T-helper 17 cell (primary cell): ENCODE measurements at regions not wholly inside any gene's neighbourhood (a gene's known extent, or its start where the extent isn't known, plus 50 kb on each side); places are given as distances from the start of the nearest gene placed in this dataset.

Experiments used
- ATAC-seq: fragments of 150-1000 bp; cut with Tn5 transposase; 2 replicates; pipeline ENCODE4 v1.10.0; 2021; ENCODE audit warnings: mild to moderate bottlenecking, moderate library complexity
- DNase-seq, 3 donors: peaks; one replicate each; pipeline versions ENCODE4 v3.0.0 to v3.0.0-alpha.2; 2020 to 2021
- H3K9me3 ChIP-seq: one replicate; pipeline ENCODE4 v1.7.0; 2013; ENCODE audit warnings: low read length, mild to moderate bottlenecking; ENCODE audit not compliant: control insufficient read depth, poor library complexity, severe bottlenecking
- H3K27ac Mint-ChIP-seq: one replicate; pipeline ENCODE4 v1.8.0; 2022; ENCODE audit warnings: mild to moderate bottlenecking, moderate library complexity, mixed read lengths
- H3K27me3 Mint-ChIP-seq: one replicate; pipeline ENCODE4 v1.8.0; 2022; ENCODE audit warnings: mixed read lengths
- H3K36me3 Mint-ChIP-seq: one replicate; pipeline ENCODE4 v1.8.0; 2022; ENCODE audit warnings: low read depth, mixed read lengths
- H3K4me1 Mint-ChIP-seq: one replicate; pipeline ENCODE4 v1.8.0; 2022; ENCODE audit warnings: mild to moderate bottlenecking, mixed read lengths
- H3K4me3 Mint-ChIP-seq: one replicate; pipeline ENCODE4 v1.8.0; 2022; ENCODE audit warnings: mild to moderate bottlenecking, moderate library complexity, mixed read lengths

GRCh38 chr9:31334837-31335528, 1049.5 kb upstream of the ACO1 start:
- H3K4me3 Mint-ChIP-seq = no peak overlapping the region
- H3K27me3 Mint-ChIP-seq = no peaks in the 10 kb centered on the region
- no peak for ATAC-seq
- H3K9me3 ChIP-seq = no peaks in the 10 kb centered on the region
- peak overlapping the region; percentile 10 for H3K27ac Mint-ChIP-seq
- peaks cover 4% of the 10 kb centered on the region for H3K4me1 Mint-ChIP-seq
- H3K36me3 Mint-ChIP-seq = peaks cover 3% of the 10 kb centered on the region
- no peak for DNase-seq

GRCh38 chr9:31335529-31336234, 1048.8 kb upstream of the ACO1 start:
- DNase-seq (no peak), ATAC-seq (peak; percentile 35)
- peaks cover 3% of the 10 kb centered on the region for H3K36me3 Mint-ChIP-seq
- no peaks in the 10 kb centered on the region for H3K9me3 ChIP-seq
- peaks cover 4% of the 10 kb centered on the region for H3K4me1 Mint-ChIP-seq
- H3K27ac Mint-ChIP-seq = peak overlapping the region; percentile 10
- H3K27me3 Mint-ChIP-seq = no peaks in the 10 kb centered on the region
- H3K4me3 Mint-ChIP-seq = peak overlapping the region; percentile 37

DNA sequence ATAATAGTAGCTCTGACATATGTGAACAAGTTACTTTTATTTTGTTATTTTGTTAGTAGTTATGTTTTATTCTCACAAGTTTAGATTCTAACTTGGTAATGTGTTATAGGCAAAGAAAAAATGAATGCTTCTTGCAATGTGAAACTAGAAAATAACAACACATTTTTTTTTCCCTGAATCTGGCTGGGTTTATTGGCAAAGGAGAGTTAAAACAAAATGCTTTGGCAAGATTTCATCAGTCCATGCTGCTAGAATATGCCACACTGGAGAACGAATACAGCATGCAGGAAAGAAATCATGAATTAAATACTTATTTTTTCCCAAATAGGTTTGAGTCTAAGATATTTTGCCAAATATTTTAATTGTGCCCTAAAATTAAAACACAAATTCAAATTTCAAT, 1048.1 kb upstream of the ACO1 start:
- ATAC-seq (no peak), DNase-seq (no peak)
- peaks cover 4% of the 10 kb centered on the region for H3K4me1 Mint-ChIP-seq
- peaks cover 3% of the 10 kb centered on the region for H3K36me3 Mint-ChIP-seq
- H3K27ac Mint-ChIP-seq = peak overlapping the region; percentile 10
- H3K9me3 ChIP-seq = no peaks in the 10 kb centered on the region
- H3K27me3 Mint-ChIP-seq = no peaks in the 10 kb centered on the region
- H3K4me3 Mint-ChIP-seq = no peak overlapping the region

- H3K4me3 Mint-ChIP-seq = no peak overlapping the region
- peak overlapping the region; percentile 10 for H3K27ac Mint-ChIP-seq
These were observed 1047.6 kb upstream of the ACO1 start for GRCh38 chr9:31336841-31337240.

GRCh38 chr9:31347082-31347617, 1037.3 kb upstream of the ACO1 start:
- H3K27me3 Mint-ChIP-seq = no peaks in the 10 kb centered on the region
- ATAC-seq = peak; percentile 99
- H3K4me1 Mint-ChIP-seq = peaks cover 19% of the 10 kb centered on the region

More at GRCh38 chr9:31336841-31337240, 1047.6 kb upstream of the ACO1 start:
- DNase-seq (no peak), ATAC-seq (no peak)
- H3K9me3 ChIP-seq = no peaks in the 10 kb centered on the region
- Mint-ChIP-seq H3K4me1 (peaks cover 4% of the 10 kb centered on the region), H3K27me3 (no peaks in the 10 kb centered on the region), H3K36me3 (peaks cover 3% of the 10 kb centered on the region)

DNA sequence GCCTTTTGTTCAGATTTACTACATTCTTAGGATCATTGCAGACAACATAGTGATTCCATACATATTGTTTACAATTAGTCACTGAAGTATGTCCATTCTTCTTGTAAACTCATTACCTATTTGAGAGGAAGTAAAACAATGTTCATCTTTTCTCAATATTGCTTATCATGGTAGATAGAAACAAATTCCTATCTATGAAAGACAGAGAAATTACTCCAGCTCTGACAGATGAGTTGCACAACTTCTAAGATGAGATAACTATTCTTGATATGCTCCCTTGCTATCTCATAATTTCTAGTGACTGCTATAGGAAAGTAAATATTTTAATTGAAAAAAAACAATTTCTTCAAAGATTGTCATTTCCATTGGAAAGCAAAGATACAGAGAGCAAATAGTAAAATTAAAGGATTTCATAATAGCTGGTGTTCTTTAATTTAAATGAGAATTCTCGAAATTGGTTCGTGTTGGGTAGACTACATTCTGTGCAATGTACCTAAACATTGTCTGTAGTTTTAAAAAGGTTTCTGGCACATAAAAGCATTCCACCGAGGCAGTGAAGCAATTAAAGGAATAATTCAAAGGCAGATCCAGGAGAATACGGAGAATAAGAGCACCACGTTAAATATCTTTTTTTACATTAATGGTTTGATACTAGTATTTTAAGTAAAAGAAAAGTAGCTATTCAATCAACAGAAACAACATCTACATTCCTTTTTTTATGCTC, 1029.1 kb upstream of the ACO1 start:
- H3K9me3 ChIP-seq = no peaks in the 10 kb centered on the region
- H3K27ac Mint-ChIP-seq = no peak overlapping the region
- DNase-seq (no peak), ATAC-seq (no peak)
- H3K36me3 Mint-ChIP-seq = no peaks in the 10 kb centered on the region
- H3K4me3 Mint-ChIP-seq = no peak overlapping the region
- H3K4me1 Mint-ChIP-seq = peaks cover 2% of the 10 kb centered on the region
- H3K27me3 Mint-ChIP-seq = no peaks in the 10 kb centered on the region

More at GRCh38 chr9:31347082-31347617, 1037.3 kb upstream of the ACO1 start:
- no peak for DNase-seq
- Mint-ChIP-seq H3K4me3 (peak overlapping the region; percentile 81), H3K36me3 (peaks cover 2% of the 10 kb centered on the region), H3K27ac (peak overlapping the region; percentile 99)
- H3K9me3 ChIP-seq = no peaks in the 10 kb centered on the region

- Mint-ChIP-seq H3K4me1 (peaks cover 2% of the 10 kb centered on the region), H3K4me3 (no peak overlapping the region), H3K27me3 (no peaks in the 10 kb centered on the region), H3K36me3 (no peaks in the 10 kb centered on the region), H3K27ac (no peak overlapping the region)
- DNase-seq (no peak), ATAC-seq (no peak)
- no peaks in the 10 kb centered on the region for H3K9me3 ChIP-seq
These were observed 1028.5 kb upstream of the ACO1 start for GRCh38 chr9:31355965-31356364.

GRCh38 chr9:31359071-31359470, 1025.4 kb upstream of the ACO1 start:
- Mint-ChIP-seq H3K27me3 (no peaks in the 10 kb centered on the region), H3K27ac (no peak overlapping the region), H3K4me3 (no peak overlapping the region), H3K4me1 (no peaks in the 10 kb centered on the region), H3K36me3 (no peaks in the 10 kb centered on the region)
- DNase-seq (no peak), ATAC-seq (no peak)
- no peaks in the 10 kb centered on the region for H3K9me3 ChIP-seq

GRCh38 chr9:31364171-31364570, 1020.3 kb upstream of the ACO1 start:
- ATAC-seq = no peak
- no peaks in the 10 kb centered on the region for H3K9me3 ChIP-seq
- Mint-ChIP-seq H3K4me1 (no peaks in the 10 kb centered on the region), H3K27me3 (no peaks in the 10 kb centered on the region), H3K36me3 (no peaks in the 10 kb centered on the region), H3K4me3 (no peak overlapping the region), H3K27ac (no peak overlapping the region)
- no peak for DNase-seq

DNA sequence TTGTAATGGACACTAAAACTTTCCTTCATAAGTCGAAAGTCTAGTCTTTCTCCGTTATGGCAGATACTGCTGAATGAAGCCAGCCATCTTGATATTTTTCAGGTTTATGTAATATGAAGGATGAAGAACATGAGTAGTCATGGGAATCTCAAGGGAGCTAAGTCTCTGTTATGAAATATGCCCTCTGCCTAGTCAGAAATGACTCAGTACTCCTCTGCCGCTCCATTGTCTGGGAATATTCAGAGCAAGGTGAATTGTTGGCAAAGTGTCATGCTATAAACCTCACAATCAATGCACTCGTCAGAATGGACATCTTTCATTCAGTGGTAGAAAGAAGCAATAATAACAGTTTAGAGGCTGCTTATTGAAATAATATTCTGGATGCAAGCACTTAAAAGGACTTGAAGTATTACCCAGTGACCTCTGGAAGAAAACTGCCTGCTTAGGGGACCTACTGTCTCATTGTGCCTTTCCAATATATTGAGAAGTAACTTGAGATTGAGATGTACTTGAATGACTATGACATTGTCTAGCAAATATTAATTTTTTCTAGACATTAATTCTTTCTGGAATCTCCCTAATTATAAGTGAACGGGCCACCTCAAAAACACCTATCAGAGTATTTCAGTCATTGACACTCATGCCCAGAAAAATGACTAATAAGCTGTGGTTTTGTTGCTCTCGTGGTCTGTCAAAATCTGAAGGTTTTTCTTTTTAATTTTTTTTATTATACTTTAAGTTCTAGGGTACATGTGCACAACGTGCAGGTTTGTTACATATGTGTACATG, 1011.5 kb upstream of the ACO1 start:
- Mint-ChIP-seq H3K4me1 (peaks cover 2% of the 10 kb centered on the region), H3K36me3 (no peaks in the 10 kb centered on the region), H3K4me3 (no peak overlapping the region), H3K27ac (no peak overlapping the region), H3K27me3 (no peaks in the 10 kb centered on the region)
- DNase-seq = no peak
- no peak for ATAC-seq
- H3K9me3 ChIP-seq = no peaks in the 10 kb centered on the region

DNA sequence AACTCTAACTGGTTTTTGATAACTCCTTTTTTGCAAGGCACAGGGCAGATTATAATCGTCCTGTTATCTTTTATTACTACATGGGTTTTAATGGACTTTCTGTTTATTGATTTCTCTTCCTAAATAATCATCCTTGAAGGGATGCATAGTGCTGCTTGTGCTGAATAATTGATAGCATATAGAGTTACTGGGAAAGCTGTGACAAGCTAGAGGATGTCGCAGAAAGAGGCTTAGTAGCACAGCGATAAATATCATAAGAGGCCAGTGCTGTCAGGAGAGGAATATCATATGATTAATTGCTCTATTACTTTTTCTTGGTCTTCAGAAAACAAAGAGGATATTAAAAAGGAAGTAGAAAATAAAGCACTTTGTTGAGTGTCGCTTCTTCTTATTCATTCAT, 1007.1 kb upstream of the ACO1 start:
- DNase-seq (no peak), ATAC-seq (no peak)
- no peaks in the 10 kb centered on the region for H3K9me3 ChIP-seq
- H3K36me3 Mint-ChIP-seq = peaks cover 3% of the 10 kb centered on the region
- no peak overlapping the region for H3K4me3 Mint-ChIP-seq
- H3K27me3 Mint-ChIP-seq = no peaks in the 10 kb centered on the region
- H3K27ac Mint-ChIP-seq = no peak overlapping the region
- peaks cover 2% of the 10 kb centered on the region for H3K4me1 Mint-ChIP-seq

DNA sequence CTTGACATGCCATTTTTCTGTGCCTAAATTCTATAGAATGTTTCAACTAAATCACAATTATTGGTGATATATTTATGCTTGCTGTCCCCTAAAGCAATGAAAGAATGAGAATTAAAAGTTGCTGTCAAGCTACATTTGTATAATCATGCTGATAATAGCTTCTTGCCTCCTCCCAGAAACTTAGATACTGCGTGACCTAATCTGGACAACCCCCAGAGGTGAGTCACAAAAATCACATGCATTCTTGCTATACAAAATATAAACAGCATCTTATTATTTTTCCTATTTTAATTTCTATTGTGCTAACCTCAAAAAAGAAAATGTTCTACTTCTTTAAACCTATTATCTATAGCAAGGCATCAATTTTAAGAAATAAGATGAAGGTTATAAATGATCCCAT, 995.8 kb upstream of the ACO1 start:
- Mint-ChIP-seq H3K4me1 (peaks cover 7% of the 10 kb centered on the region), H3K27me3 (no peaks in the 10 kb centered on the region), H3K27ac (no peak overlapping the region), H3K4me3 (no peak overlapping the region), H3K36me3 (no peaks in the 10 kb centered on the region)
- ATAC-seq (no peak), DNase-seq (no peak)
- H3K9me3 ChIP-seq = no peaks in the 10 kb centered on the region

- DNase-seq = no peak
- H3K27ac Mint-ChIP-seq = no peak overlapping the region
- no peaks in the 10 kb centered on the region for H3K27me3 Mint-ChIP-seq
- no peaks in the 10 kb centered on the region for H3K36me3 Mint-ChIP-seq
- no peaks in the 10 kb centered on the region for H3K9me3 ChIP-seq
- no peak for ATAC-seq
- H3K4me1 Mint-ChIP-seq = peaks cover 7% of the 10 kb centered on the region
- no peak overlapping the region for H3K4me3 Mint-ChIP-seq
These were observed 995.4 kb upstream of the ACO1 start for GRCh38 chr9:31389075-31389474.
